ENCODE measurements at regions not wholly inside any gene's neighbourhood (a gene's known extent, or its start where the extent isn't known, plus 50 kb on each side); places are given as distances from the start of the nearest gene placed in this dataset.

DNA sequence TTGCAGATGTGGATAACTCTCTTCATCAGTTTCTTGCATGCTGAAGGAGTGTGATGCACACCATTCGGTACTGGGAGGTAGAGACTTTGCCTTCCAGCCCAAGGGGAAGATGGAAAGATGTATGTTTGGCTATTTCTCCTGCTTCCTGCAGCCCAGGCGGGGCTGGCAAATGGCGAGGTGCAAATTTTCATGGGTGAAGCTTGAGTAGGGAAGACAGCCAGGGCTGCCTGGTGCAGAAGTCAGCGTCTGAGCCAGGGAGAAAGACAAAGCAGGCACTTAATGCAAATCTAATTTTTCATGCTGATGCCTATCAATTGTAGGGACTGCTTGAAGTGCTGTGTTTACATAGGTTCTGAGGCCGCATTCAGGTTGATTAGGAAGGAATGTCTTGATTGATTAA, 384.7 kb upstream of the EEF2KMT start:
- no peak for DNase-seq (ENCODE audit: low read depth, low spot score)
- H3K4me3 ChIP-seq (ENCODE audit: low read length), result no peak overlapping the region

DNA sequence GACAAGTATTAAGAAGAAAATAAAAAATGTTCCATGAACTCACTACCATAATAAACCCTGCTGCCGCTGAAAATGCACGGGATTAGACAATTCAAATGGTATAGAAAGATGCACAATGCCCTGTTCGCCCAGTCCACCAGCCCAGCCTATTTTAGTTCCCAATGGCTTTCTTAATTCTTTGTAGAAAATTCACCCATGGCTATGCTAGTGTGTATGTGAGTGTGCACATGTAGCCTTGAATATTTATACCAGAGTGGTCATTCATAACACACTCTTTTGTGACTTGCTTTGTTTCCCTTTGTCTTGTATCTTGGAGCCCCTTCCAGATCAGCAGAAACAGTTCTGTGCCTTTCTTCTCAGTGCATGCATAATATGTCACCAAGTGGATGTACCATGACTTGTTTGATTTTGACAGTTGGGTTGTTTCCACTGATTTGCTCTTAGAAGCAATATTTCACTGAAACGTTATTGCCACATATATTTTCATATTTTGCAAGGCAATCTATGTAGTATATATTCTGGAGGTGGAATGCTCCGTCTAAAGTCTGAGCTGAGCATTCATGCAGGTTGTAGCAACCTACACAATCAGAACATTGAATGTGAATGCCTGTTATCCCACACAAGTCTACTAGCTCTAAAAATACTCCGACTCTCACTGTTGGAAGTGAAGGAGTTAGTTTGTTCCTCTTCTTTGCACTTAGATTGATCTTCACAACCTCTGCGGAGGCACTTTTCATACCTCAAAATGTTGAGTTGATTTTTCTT, 383.0 kb upstream of the EEF2KMT start:
- no peak for DNase-seq (ENCODE audit: low read depth, low spot score)
- no peak overlapping the region for H3K4me3 ChIP-seq (ENCODE audit: low read length)

DNA sequence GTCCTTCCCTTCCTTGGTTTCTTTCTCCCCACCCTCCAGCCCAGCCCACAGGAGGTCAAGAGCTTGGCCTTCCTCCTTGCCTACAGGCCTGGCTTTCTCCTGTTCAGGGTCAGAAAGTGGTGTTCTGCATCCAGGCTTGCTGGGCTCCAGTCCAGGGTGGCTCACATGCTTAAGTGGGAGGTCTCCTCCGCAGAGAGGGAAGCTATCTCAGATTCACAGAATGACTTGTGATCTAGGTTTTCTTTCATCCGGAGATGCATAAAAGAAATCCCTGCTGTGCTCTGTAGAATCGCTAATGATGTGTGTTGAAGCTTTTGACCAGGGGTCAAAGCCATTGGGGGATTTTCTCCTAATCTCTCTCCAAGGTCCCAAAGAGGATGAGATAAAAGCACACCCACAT, 382.3 kb upstream of the EEF2KMT start:
- no peak for DNase-seq (ENCODE audit: low read depth, low spot score)

DNA sequence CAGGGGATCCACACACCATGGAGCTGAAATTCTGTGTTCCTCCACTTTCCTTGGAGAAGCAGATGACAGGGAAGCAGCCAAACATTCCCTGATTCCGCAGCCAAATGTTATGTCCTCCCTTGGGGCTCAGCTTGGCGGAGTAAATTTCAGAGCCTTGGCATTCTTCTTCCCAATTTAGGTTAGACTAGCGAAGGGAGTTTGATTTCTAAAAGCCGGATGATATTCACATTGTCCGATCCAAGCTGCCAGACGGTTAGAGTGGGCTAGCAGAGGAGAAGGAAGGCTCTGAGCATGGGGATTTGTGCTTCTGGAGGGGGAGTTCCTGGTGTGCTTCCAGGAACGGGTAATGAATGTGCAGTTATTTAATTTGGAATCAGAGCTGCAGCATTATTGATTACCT, 380.4 kb upstream of the EEF2KMT start:
- no peak for DNase-seq (ENCODE audit: low read depth, low spot score)
- H3K4me3 ChIP-seq (ENCODE audit: low read length), result no peak overlapping the region

More for the DNA sequence above, 382.3 kb upstream of the EEF2KMT start:
- no peak overlapping the region for H3K4me3 ChIP-seq (ENCODE audit: low read length)

GRCh38 chr16:5477251-5477650, 379.7 kb upstream of the EEF2KMT start:
- DNase-seq (ENCODE audit: low read depth, low spot score), result no peak
- H3K4me3 ChIP-seq (ENCODE audit: low read length), result no peak overlapping the region

GRCh38 chr16:5472552-5472951, 375.0 kb upstream of the EEF2KMT start:
- no peak overlapping the region for H3K4me3 ChIP-seq (ENCODE audit: low read length)

GRCh38 chr16:5468488-5468887, 370.9 kb upstream of the EEF2KMT start:
- no peak overlapping the region for H3K4me3 ChIP-seq (ENCODE audit: low read length)

More at GRCh38 chr16:5472552-5472951, 375.0 kb upstream of the EEF2KMT start:
- no peak for DNase-seq (ENCODE audit: low read depth, low spot score)

DNA sequence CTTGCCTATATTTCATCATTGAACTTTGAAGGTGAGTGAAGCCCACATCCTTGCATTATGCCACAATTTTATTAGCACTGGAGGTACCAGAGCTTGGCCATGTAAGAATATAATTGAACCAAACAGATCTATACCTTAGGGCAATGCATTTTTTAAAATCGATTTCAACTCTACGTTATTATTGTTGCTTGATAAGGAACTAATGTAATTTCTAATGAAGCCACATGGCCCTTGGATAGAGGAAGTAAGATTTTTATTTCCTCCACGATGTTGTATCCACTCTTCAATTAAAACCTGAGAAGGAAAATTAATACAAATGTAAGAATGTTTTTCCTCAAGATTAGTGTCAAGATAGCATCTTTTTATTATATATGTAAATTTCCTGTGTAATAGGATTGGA, 370.0 kb upstream of the EEF2KMT start:
- no peak overlapping the region for H3K4me3 ChIP-seq (ENCODE audit: low read length)
- no peak for DNase-seq (ENCODE audit: low read depth, low spot score)

More at GRCh38 chr16:5468488-5468887, 370.9 kb upstream of the EEF2KMT start:
- DNase-seq (ENCODE audit: low read depth, low spot score), result no peak

- no peak overlapping the region for H3K4me3 ChIP-seq (ENCODE audit: low read length)
- no peak for DNase-seq (ENCODE audit: low read depth, low spot score)
These were observed 369.0 kb upstream of the EEF2KMT start for GRCh38 chr16:5466551-5466950.

GRCh38 chr16:5465714-5466113, 368.1 kb upstream of the EEF2KMT start:
- DNase-seq (ENCODE audit: low read depth, low spot score), result no peak

DNA sequence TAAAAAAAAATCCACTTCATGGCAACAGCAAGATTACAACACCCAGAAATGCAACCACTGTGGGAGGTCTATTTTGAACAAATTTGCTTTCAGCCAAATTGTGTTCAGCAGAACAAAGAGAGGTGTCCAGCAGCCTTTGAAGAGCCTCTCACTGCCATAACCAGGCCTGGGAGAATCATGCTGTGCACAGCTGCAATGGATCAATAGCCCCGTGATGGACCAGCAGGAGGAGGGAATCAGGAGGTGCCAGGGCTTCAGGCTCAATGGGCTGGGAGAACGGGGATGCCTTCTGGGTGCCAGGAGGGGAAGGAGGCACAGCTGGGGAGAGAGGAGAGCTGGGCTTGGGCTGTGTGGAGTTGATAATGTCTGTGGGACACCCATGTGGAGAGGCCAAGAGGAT, 366.2 kb upstream of the EEF2KMT start:
- no peak for DNase-seq (ENCODE audit: low read depth, low spot score)
- H3K4me3 ChIP-seq (ENCODE audit: low read length), result no peak overlapping the region

More at GRCh38 chr16:5465714-5466113, 368.1 kb upstream of the EEF2KMT start:
- no peak overlapping the region for H3K4me3 ChIP-seq (ENCODE audit: low read length)

GRCh38 chr16:5461574-5461973, 364.0 kb upstream of the EEF2KMT start:
- H3K4me3 ChIP-seq (ENCODE audit: low read length), result no peak overlapping the region
- no peak for DNase-seq (ENCODE audit: low read depth, low spot score)

DNA sequence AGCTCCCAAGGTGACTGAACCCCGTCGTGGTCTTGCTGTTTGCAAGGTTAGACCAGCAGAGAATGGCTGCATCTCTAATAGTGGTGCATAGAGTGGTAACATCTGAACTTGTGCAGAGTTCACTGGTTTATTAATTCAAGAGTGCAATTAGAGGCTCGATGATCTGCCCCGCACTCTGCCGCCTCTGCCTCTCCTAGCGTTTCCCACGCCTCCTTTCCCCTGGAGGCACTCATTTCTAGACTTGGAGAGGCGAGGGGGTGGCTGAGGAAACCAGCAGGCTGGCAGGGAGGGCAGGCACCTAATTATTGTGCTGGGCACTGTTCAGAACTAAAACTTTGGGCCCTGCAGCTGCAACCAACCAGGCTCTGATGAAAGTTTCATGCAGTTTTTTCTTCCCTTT, 363.5 kb upstream of the EEF2KMT start:
- no peak overlapping the region for H3K4me3 ChIP-seq (ENCODE audit: low read length)
- DNase-seq (ENCODE audit: low read depth, low spot score), result no peak

DNA sequence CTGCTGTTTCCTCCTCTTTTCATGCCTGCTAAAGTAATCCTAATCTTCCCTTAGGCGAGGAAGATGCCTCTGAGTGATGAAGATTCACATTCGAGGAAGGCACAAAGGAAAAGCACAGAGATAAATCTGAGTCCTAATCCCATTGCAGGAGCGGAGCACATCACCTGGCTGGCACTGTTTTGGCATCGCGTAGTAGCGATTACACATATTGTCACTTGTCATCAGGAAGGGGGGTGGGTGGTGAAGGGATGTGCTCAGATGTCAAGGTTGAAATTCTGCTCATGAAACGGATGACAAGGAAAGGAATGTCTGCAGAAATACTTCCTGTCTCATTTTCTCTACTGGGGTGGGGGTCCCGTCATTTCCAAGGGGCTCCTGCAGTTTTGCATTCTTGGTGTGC, 363.1 kb upstream of the EEF2KMT start:
- no peak for DNase-seq (ENCODE audit: low read depth, low spot score)
- H3K4me3 ChIP-seq (ENCODE audit: low read length), result no peak overlapping the region

- H3K4me3 ChIP-seq (ENCODE audit: low read length), result no peak overlapping the region
- no peak for DNase-seq (ENCODE audit: low read depth, low spot score)
These were observed 362.3 kb upstream of the EEF2KMT start for GRCh38 chr16:5459863-5460262.

DNA sequence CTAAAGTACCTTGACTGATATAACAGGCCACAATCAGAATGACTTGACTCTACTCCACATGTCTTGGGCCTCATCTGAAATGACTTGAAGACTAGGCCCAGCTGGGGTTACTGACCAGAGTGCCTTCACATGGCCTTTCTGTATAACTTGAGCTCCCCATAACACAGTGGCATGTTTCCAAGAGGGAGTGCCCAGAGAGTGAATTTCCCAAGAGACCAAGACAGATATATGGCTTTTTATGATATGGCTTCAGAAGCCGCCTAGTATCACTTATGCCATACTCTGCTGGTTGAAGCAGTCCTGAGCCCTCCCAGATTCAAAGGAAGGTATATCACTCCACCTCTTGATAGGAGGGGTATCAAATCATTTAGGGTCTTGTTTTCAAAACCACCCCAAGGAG, 357.5 kb upstream of the EEF2KMT start:
- no peak for DNase-seq (ENCODE audit: low read depth, low spot score)
- no peak overlapping the region for H3K4me3 ChIP-seq (ENCODE audit: low read length)

DNA sequence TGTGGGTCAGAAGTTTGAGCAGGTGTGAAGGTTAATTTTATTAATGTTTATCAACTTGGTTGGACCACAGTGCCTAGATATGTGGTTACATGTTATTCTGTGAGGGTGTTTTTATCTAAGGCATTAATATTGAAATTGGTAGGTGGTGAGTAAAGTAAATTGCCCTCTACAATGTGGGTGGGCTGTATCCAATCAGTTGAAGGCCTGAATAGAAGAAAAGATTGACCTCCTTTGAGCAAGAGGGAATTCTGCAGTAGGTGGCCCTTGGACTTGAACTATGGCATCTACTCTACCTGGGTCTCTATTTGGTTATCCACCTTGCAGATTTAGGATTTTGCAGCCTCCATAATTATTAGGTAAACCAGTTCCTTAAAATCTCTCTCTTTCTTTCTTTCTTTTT, 356.8 kb upstream of the EEF2KMT start:
- H3K4me3 ChIP-seq (ENCODE audit: low read length), result no peak overlapping the region
- no peak for DNase-seq (ENCODE audit: low read depth, low spot score)

GRCh38 chr16:5451641-5452040, 354.0 kb upstream of the EEF2KMT start:
- H3K4me3 ChIP-seq (ENCODE audit: low read length), result no peak overlapping the region
- DNase-seq (ENCODE audit: low read depth, low spot score), result no peak

GRCh38 chr16:5450409-5451104, 353.0 kb upstream of the EEF2KMT start:
- DNase-seq (ENCODE audit: low read depth, low spot score), result no peak

DNA sequence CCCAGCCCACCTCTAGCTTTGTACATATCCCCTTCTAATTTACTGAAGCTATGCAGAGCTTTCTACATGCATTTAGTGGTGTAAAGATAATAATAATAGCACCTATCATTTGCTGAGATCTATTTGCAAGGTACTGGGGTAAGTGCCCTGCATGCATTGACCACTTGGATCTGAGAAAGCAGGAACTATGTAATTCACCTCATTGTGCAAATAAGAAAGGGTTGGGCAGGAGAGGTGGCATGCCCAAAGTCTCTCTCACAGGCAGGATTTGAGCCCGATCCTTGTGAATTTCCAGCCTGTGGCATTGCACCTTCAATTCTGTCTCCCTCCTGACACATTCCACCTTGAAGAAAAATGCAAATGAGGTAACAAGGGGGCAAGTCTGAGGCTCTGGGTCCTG, 352.3 kb upstream of the EEF2KMT start:
- no peak overlapping the region for H3K4me3 ChIP-seq (ENCODE audit: low read length)
- no peak for DNase-seq (ENCODE audit: low read depth, low spot score)

More at GRCh38 chr16:5450409-5451104, 353.0 kb upstream of the EEF2KMT start:
- H3K4me3 ChIP-seq (ENCODE audit: low read length), result no peak overlapping the region

DNA sequence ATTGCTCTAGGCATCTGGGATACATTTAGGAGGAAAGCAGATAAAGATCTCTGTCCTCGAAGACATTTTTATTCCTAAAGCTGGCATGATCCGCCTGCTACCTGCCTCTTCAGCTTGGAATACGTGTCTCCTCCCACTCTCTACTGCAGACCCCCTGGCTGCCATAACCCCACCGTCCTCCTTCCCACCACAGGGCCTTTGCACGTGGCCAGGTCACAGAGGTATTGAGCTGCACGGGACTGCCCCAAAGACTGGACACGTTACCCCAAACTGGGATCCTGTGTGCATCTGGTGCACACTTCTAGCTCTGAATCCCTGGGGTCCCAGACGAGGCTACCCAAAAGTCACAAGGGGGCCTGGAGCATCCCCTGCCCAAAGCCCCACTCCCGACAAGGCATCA, 351.2 kb upstream of the EEF2KMT start:
- no peak for DNase-seq (ENCODE audit: low read depth, low spot score)
- H3K4me3 ChIP-seq (ENCODE audit: low read length), result no peak overlapping the region

All from Jurkat, Clone E6-1 (cell line).